ENCODE measurements at regions not wholly inside any gene's neighbourhood (a gene's known extent, or its start where the extent isn't known, plus 50 kb on each side); places are given as distances from the start of the nearest gene placed in this dataset.

DNA sequence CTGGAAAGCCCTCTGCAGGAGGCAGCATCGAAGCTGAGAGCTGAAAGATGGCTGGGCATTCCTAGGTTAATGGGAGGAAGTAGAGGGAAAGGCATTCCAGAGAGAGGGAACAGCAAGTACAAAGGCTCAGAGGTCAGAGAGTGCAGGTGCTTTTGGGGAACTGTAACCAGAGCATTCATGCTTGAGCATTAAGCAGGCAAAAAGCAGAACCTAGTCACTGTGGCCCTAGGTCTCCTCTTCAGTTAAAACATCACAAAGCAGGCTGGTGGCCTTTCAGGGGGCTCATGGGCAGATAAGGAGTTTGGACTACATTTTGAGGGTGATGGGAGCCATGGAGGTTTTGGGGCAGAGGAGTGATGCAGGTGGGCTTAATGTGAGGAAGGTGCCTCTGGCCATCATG is 169.2 kb upstream of the MYL2 start:
- TF ChIP-seq, protein P1, sequence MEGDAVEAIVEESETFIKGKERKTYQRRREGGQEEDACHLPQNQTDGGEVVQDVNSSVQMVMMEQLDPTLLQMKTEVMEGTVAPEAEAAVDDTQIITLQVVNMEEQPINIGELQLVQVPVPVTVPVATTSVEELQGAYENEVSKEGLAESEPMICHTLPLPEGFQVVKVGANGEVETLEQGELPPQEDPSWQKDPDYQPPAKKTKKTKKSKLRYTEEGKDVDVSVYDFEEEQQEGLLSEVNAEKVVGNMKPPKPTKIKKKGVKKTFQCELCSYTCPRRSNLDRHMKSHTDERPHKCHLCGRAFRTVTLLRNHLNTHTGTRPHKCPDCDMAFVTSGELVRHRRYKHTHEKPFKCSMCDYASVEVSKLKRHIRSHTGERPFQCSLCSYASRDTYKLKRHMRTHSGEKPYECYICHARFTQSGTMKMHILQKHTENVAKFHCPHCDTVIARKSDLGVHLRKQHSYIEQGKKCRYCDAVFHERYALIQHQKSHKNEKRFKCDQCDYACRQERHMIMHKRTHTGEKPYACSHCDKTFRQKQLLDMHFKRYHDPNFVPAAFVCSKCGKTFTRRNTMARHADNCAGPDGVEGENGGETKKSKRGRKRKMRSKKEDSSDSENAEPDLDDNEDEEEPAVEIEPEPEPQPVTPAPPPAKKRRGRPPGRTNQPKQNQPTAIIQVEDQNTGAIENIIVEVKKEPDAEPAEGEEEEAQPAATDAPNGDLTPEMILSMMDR (IDR thresholded peaks at IDR 0.05) = no peak
- Histone ChIP-seq H3K27me3 (peaks cover 6 to 31% of the 10 kb centered on the region in 2 donors), H3K4me3 (no peak overlapping the region)

DNA sequence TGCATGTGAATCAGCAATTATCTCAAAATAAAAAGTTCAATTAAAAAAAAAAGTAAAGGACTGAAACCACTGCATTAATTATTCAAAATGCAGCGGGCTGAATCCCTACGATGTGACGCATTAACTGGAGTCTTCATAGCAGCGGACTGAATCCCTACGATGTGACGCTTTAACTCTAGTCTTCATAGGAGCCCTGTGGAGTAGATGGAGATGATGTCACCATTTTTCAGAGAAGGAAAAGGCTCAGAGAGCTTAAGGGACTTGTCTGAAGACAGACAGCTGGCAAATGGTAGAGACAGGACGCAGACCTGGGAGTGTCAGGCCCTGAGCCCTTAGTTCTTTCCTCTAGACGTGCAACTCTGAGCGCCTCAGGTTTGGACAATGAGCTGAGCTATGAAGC is 168.0 kb upstream of the MYL2 start:
- intact Hi-C loops (cut with DNase I) = no loop called here
- Histone ChIP-seq H3K4me1 (no peaks in the 10 kb centered on the region), H3K27ac (no peak overlapping the region), H3K4me3 (no peak overlapping the region), H3K27me3 (peaks cover 0 to 32% of the 10 kb centered on the region in 2 donors), H3K9me3 (no peaks in the 10 kb centered on the region), H3K36me3 (no peaks in the 10 kb centered on the region)
- ATAC-seq (no peak), DNase-seq (no peak)
- TF ChIP-seq, protein P1 (IDR thresholded peaks at IDR 0.05) = no peak

More for the DNA sequence above, 169.2 kb upstream of the MYL2 start:
- DNase-seq (no peak), ATAC-seq (no peak)
- Histone ChIP-seq H3K9me3 (no peaks in the 10 kb centered on the region), H3K36me3 (no peaks in the 10 kb centered on the region), H3K4me1 (no peaks in the 10 kb centered on the region), H3K27ac (no peak overlapping the region)
- intact Hi-C loops (cut with DNase I) = no loop called here

DNA sequence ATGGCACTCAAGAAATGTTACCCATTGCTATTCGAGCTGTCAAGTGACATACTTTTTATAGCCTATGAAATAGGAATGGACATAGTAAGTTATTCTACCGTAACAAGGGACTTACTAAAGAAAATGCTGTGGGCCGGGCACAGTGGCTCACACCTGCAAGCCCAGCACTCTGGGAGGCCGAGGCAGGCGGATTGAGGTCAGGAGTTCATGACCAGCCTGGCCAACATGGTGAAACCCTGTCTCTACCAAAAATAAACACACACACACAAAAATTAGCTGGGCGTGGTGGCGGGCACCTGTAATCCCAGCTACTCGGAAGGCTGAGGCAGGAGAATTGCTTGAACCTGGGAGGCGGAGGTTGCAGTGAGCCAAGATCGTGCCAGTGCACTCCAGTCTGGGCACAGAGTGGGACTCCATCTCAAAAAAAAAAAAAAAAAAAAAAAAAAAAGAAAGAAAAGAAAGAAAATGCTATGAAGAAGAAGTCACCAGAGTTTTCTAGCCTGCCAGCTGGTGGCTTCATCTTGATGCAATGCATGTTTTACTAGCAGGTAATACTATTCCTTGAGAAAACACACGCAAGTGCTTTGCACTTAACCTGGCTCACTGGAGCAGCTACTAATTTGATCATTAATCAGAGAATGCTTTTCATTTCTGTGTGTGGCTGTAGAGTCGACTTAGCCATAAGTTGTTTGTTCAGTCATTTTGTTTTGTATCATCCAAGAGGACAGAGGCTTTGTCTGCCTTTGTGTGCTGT is 166.7 kb upstream of the MYL2 start:
- Histone ChIP-seq H3K27me3 (peaks cover 0 to 45% of the 10 kb centered on the region in 2 donors), H3K4me1 (no peaks in the 10 kb centered on the region), H3K36me3 (no peaks in the 10 kb centered on the region), H3K9me3 (no peaks in the 10 kb centered on the region), H3K4me3 (no peak overlapping the region), H3K27ac (no peak overlapping the region)
- TF ChIP-seq, protein P1 (IDR thresholded peaks at IDR 0.05) = no peak
- DNase-seq (no peak), ATAC-seq (no peak)
- intact Hi-C loops (cut with DNase I) = no loop called here

DNA sequence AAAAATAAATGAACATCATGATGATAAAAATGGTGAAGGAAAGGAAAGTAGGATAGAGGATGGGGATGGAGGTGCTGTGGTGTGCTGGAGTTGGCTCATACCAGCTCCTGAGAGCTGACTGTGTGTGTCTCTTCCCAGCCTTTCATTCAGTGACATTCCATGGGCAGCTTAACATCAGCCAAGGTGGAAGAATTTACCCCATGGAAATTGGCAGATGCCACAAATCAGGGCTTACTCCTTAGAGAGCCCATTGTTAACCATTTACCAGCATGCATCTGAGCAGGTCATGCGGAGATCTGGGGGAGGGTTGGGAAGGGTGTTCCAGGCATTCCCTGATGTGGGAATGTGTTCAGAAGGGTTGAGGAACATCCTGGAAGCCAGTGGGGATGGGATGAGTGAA is 164.7 kb upstream of the MYL2 start:
- no peak for DNase-seq
- peaks cover 0 to 57% of the 10 kb centered on the region in 2 donors for H3K27me3 ChIP-seq
- TF ChIP-seq, protein P1 (IDR thresholded peaks at IDR 0.05) = no peak
- H3K9me3 ChIP-seq = no peaks in the 10 kb centered on the region
- ATAC-seq = no peak
- H3K36me3 ChIP-seq = no peaks in the 10 kb centered on the region
- H3K4me3 ChIP-seq = no peak overlapping the region
- no peak overlapping the region for H3K27ac ChIP-seq
- H3K4me1 ChIP-seq = no peaks in the 10 kb centered on the region
- intact Hi-C loops (cut with DNase I) = no loop called here

DNA sequence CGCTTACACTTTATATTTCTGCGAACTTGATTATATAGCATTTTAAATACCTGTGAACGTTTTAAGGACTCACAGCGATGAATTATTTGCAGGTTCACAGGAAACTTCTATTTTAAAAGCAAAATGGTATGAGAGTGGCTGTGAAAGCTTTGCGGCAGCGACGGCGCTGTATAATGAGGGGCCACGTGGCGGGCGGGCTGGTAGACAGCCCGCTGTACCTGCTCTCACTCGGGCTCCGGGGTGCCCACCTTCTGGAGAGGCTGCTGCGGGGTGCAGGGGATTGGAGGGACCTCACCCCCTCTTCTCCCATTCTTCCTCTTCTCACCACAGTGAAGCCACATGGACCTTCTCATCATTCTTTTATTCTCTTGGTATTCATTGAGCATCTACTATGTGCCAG is 164.2 kb upstream of the MYL2 start:
- TF ChIP-seq, protein P1 (IDR thresholded peaks at IDR 0.05) = no peak
- no peak for ATAC-seq
- intact Hi-C loops (cut with DNase I) = no loop called here

More for the DNA sequence above, 164.2 kb upstream of the MYL2 start:
- Histone ChIP-seq H3K27me3 (peaks cover 0 to 62% of the 10 kb centered on the region in 2 donors), H3K36me3 (no peaks in the 10 kb centered on the region), H3K4me3 (no peak overlapping the region), H3K4me1 (no peaks in the 10 kb centered on the region), H3K9me3 (no peaks in the 10 kb centered on the region), H3K27ac (no peak overlapping the region)
- no peak for DNase-seq
